ENCODE measurements at regions not wholly inside any gene's neighbourhood (a gene's known extent, or its start where the extent isn't known, plus 50 kb on each side); places are given as distances from the start of the nearest gene placed in this dataset.

DNA sequence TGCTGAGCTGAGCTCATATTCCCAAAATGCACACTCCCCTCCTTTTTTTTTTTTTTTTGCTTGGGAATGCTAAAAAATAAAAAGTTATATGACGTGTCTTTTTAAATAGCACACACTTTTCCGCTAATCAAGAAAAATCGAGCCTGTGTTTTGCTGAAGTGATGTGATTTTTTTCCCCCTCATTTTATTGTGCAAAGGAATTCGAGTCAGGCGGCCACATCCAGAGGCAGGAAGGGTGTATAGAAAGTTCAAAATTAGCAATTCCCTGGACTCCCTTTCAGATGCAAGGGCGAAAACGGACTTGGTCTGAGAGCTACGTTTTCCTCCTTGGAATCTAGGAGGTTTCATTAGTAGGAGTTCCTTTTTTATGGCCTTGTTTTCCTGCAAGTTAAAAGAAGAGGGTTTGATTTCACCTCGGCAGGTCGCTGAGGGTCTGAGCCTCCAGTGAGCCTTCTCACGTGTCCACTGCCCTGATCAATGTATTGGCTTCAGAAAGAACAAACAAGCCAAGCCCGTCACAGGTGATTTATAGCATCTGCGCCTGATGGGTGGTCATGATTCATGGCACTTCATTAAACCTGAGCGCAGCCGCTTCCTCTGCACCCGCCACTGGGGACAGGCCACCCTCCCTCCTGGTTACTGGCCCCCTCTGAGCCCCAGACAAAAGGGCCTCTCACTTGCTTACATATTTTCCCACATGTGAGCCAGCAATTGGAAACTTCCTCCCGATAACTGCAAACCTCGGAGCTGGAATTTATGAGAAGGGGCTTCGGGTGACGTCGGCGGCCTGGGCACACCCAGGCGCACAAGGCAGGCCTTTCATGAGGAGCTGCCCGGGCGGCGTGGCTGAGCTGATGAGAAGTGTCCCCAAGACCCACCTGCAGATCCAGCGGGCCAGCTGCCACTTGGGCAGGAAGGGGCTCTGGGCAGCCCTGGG lies 64.4 kb upstream of the LINC01488 start:
- DNase-seq = no peak

DNA sequence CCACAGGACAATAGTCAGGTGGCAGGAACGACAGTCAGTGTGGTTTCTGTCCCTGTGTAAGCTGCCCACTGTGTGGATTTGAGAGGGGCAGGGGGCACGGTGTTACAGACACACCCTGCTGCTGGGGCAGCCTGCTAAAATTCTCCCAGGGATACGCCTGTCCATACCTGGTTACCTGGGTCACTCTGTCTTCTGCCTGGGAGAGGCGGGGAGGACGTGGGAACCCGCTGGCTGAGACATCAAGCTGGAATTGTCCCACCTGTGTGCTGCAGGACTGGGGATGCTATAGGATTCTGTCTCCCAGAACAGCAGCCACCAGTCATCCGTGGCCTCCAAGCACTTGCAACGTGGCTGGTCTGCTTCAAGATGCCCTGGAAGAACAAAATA lies 63.8 kb upstream of the LINC01488 start:
- DNase-seq = no peak

GRCh38 chr11:69418576-69419296 lies 62.7 kb upstream of the LINC01488 start:
- DNase-seq = no peak

DNA sequence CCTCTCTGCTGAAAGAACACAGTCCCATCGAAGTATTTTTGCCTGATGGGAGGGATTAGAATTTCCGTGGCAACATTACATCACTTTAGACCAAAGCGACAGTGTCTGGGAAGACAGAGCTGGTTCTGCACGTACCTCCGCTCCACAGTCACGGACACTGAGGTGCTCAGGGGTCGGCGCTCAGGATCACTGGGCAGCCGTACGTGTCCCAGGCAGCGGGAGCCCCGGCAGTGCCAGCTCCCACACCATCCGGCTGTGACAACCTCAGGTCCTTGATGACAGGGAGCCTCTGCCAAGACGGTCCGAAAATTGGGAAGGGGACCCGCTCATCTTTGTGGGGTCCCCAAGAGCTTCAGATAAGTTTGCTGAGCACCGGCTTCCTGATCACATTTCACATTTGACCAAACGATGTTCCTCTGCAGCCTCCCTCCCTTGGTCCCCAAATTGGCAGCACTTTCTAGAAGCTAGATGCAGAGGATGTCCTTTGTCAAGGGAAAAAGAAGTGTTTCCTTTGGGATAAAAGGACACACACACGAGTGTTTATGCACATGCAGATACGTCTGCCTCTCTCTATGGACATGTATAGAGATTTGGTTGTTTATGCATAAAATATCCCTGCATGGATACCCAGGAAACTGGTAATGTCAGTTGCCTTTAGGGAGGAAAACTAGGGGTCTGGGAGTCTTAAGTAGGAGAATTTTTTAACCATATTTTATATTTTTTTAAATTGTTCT lies 61.6 kb upstream of the LINC01488 start:
- DNase-seq = no peak

- DNase-seq = no peak
Observed at GRCh38 chr11:69422645-69423044, 58.8 kb upstream of the LINC01488 start.

DNA sequence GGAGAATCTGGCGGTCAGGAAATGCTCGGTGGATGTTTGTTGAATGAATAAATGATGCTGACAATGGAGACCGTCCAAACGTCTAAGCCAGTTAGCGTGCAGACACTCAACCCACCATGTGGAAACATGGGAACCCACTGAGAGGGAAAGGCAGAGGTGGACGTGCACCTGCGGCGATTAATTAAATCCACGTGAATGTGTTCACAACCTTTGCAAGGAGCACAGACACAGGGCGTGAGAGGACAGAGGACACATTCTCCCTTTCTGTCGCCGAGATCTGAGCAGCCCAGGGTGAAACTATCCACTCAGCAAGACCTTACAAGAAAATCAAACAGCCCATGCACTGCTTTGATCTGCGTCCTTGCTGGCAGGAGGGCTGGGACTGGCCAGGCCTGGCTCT lies 58.3 kb upstream of the LINC01488 start:
- DNase-seq = no peak

GRCh38 chr11:69423611-69424385 lies 57.7 kb upstream of the LINC01488 start:
- no peak for DNase-seq

DNA sequence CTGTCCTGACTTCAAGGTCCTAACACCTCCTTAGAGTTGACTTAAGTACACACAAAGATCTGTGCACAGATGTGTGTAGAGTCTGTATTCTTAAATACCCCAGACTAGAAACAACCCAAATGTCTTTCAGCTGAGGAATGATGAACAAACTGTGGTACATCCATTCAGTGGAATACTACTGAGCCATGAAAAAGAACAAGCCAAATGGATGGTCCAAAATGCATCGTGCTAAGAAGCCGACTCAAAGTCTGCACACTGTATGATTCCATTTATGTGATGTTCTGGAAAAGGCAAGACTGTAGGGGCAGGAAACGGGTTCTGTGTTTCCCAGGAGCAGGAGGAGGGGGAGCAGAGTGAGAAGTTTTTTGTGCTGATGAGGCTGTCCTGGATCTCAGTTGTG lies 56.7 kb upstream of the LINC01488 start:
- DNase-seq = no peak

GRCh38 chr11:69425444-69425843 lies 56.0 kb upstream of the LINC01488 start:
- DNase-seq = no peak

DNA sequence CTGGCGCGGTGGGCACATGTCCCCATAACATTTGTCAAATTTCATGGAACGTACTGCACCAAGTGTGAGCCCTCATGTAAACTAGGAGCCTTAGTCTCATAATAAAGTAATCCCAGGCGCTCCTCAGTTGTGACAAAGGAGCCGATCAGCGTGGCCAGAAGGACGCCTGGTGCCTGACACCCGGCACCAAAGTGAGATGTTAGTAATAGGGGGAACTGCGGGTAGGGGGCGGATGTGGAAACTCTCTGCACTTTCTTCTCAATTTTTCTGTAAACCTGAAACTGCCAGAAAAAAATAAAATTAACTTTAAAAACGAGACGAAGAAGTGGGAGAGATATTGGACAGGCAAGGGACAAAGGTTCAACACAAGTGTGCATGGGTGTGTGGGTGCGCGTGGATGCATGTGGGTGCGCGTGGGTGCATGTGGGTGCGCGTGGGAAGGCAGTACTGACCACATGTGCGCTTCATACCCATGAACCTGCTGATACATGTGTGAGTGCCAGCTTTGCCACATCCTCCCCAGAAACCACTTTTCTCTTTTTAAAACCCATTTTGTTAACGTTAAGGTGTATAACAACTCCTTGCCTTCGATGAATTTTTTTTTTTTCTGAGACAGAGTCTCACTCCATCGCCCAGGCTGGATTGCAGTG lies 55.4 kb upstream of the LINC01488 start:
- DNase-seq = no peak

- no peak for DNase-seq
Observed at GRCh38 chr11:69427337-69427736, 54.1 kb upstream of the LINC01488 start.

- no peak for DNase-seq
Observed at GRCh38 chr11:69427906-69428880, 53.3 kb upstream of the LINC01488 start.

GRCh38 chr11:69429716-69430491 lies 51.6 kb upstream of the LINC01488 start:
- no peak for DNase-seq

DNA sequence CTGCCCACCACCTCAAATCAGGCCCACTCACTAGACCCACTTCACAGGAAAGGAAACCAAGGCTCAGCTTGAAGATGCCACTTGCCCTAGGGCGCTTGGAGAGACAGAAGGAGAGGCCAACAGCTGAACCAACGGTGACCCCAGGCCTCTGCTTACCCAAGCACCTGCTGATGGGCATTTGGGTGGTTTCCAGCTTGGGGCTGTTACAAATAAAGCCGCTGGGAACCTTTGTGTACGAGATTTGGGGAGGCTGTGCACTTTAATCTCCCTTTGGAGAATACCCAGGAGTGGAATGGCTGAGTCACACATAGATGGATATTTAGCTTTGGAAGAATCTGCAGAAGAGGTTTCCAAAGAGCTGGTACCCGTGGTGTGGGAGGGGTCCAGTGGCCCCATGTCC lies 50.9 kb upstream of the LINC01488 start:
- no peak for DNase-seq

GRCh38 chr11:69431136-69431535 lies 50.3 kb upstream of the LINC01488 start:
- DNase-seq = no peak

Measured in NCI-H1436 (cell line).